Smooth muscle cell (in vitro differentiated cells): ENCODE measurements at regions not wholly inside any gene's neighbourhood (a gene's known extent, or its start where the extent isn't known, plus 50 kb on each side); places are given as distances from the start of the nearest gene placed in this dataset.
"Not testable (repeated sequence)": the region's sequence is repeated elsewhere in the genome, so short reads cannot be mapped to it uniquely, and the experiment has no call there.

Experiments
- DNase-seq: peaks from one replicate; lab custom pipeline; 2025; ENCODE audit not compliant: unreplicated experiment; lab: John Stamatoyannopoulos, UW
- H2AFZ ChIP-seq: fragments of 200-600 bp; sonication (generic); 2 replicates; pipeline ENCODE4 v1.6.0; 2016; ENCODE audit warnings: antibody characterized with exemption, low read depth, mild to moderate bottlenecking
- H3F3A ChIP-seq: fragments of 200-600 bp; sonication (generic); 2 replicates; pipeline ENCODE4 v1.6.0; 2017; ENCODE audit warnings: antibody characterized with exemption, low read depth
- H3K27ac ChIP-seq: fragments of 200-600 bp; sonication (generic); 2 replicates; pipeline ENCODE4 v1.5.1; 2016; ENCODE audit warnings: low read depth, mild to moderate bottlenecking
- H3K27me3 ChIP-seq: fragments of 200-600 bp; sonication (generic); 2 replicates; pipeline ENCODE4 v1.6.1; 2016; ENCODE audit warnings: low read depth, mild to moderate bottlenecking
- H3K36me3 ChIP-seq: fragments of 200-600 bp; sonication (generic); 2 replicates; pipeline ENCODE4 v1.5.1; 2016; ENCODE audit warnings: low read depth
- H3K4me1 ChIP-seq: fragments of 200-600 bp; sonication (generic); 2 replicates; pipeline ENCODE4 v1.5.1; 2016; ENCODE audit warnings: low read depth
- H3K4me2 ChIP-seq: fragments of 200-600 bp; sonication (generic); 2 replicates; pipeline ENCODE4 v1.6.0; 2016; ENCODE audit warnings: mild to moderate bottlenecking
- H3K4me3 ChIP-seq: fragments of 200-600 bp; sonication (generic); 2 replicates; pipeline ENCODE4 v1.5.1; 2016; ENCODE audit warnings: mild to moderate bottlenecking
- H3K79me2 ChIP-seq: fragments of 200-600 bp; sonication (generic); 2 replicates; pipeline ENCODE4 v1.6.0; 2016; ENCODE audit warnings: low read depth, mild to moderate bottlenecking
- H3K9ac ChIP-seq: fragments of 200-600 bp; sonication (generic); 2 replicates; pipeline ENCODE4 v1.6.0; 2016; ENCODE audit warnings: low read depth
- H3K9me3 ChIP-seq: fragments of 200-600 bp; sonication (generic); replicated peaks from 2 replicates; pipeline ENCODE4 v1.5.1; 2016; ENCODE audit warnings: low read depth
- H4K20me1 ChIP-seq: fragments of 200-600 bp; sonication (generic); 2 replicates; pipeline ENCODE4 v1.6.0; 2016; ENCODE audit warnings: low read depth
- CTCF ChIP-seq: fragments of 200-600 bp; sonication (generic); IDR thresholded peaks from 2 replicates; pipeline ENCODE4 v1.5.1; 2017; ENCODE audit warnings: borderline replicate concordance, mild to moderate bottlenecking, antibody characterized with exemption; ENCODE audit not compliant: insufficient read depth, poor library complexity, severe bottlenecking
- WGBS: methylation state at CpG from one replicate; pipeline ENCODE4 v1.1.7; 2016; ENCODE audit warnings: low lambda C conversion rate; 5-methylcytosine and 5-hydroxymethylcytosine counted together

DNA sequence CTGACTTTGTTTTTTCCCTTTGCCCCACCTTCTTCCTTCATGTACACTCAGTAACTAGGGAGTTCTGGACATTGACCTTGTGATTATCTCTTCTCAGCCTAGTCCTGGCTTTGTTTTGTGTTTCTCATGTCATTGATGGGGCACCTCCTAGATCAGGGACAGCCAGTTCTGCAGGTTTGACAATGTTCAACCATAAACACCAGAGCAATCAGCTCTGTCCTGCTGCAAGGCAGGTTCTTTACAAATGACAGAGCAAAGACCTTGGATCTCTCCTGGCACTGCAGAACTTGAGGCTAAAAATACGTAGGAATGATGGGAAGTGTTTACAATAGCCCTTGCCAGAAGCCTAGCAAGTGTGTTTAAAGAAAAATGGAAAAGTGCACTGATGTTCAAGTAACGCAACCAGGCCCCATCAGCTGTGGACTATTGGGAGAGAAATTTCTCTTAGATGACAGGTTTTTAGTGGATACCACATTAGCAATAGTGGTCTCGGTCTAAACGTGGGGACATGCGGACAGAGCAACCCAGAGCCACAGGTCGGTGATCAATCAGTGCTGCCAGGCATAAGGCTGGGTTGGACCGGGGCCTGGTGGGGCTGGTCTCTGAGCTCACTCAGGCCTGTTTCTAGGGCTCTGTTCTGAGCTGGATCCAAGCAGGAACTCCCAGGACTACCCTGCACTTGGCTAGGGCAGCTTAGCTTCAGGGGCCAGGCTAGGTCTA, 76.8 kb downstream of the SOWAHC start:
- H3K9ac ChIP-seq = no peak overlapping the region
- no peak for DNase-seq
- no peaks in the 10 kb centered on the region for H4K20me1 ChIP-seq
- peak overlapping the region; percentile 42 for H3K27ac ChIP-seq
- no peaks in the 10 kb centered on the region for H3K79me2 ChIP-seq
- no peak overlapping the region for H3K4me2 ChIP-seq
- WGBS = 38% methylated on average over 7 of the region's 7 CpGs
- no peaks in the 10 kb centered on the region for H3F3A ChIP-seq
- H3K36me3 ChIP-seq = no peaks in the 10 kb centered on the region
- H3K9me3 ChIP-seq = no peaks in the 10 kb centered on the region
- H3K4me1 ChIP-seq = peaks cover 4% of the 10 kb centered on the region
- no peak for TF ChIP-seq CTCF
- H3K4me3 ChIP-seq = no peak overlapping the region
- no peak overlapping the region for H2AFZ ChIP-seq
- H3K27me3 ChIP-seq = no peaks in the 10 kb centered on the region

DNA sequence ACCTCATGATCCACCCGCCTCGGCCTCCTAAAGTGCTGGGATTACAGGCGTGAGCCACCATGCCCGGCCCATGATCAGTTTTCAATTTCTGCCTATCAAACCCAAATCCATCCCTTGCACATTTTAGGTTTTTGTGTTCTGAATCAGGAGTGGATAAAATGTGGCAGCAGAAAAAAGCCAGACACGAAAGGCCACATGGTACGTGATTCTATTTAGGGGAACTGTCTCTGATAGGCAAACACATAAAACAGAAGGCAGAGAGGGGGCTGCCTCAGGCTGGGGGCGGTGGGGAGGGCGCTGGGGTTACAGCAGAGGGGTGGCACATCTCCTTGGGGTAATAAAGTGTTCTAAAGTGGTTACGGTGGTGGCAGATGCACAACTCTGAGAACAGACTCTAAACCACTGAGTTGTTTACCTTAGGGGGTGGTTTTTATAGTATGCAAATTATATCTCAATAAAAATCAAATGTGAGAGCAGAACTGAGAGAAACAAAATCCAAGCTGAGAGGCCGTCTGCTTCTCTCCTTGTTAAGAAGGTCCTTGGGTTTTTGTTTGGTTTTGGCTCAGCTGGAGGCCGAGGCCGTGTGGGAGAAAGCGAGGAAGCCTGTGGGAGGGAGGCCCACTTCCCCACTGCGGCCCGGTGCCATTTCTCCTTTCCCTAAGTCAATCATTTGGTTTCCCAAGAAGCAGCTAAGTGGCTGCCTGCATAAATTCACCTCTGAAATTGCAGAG, 78.0 kb downstream of the SOWAHC start:
- Histone ChIP-seq H4K20me1 (no peaks in the 10 kb centered on the region), H3K79me2 (no peaks in the 10 kb centered on the region), H3K27me3 (no peaks in the 10 kb centered on the region), H3K9ac (no peak overlapping the region), H3K4me2 (peak overlapping the region; percentile 74), H3K9me3 (no peaks in the 10 kb centered on the region), H3K4me3 (no peak overlapping the region), H3K4me1 (peaks cover 4% of the 10 kb centered on the region), H3K27ac (peak overlapping the region; percentile 57), H3F3A (no peaks in the 10 kb centered on the region), H2AFZ (peak overlapping the region; percentile 85), H3K36me3 (no peaks in the 10 kb centered on the region)
- WGBS = 35% methylated on average over 15 of the region's 15 CpGs
- no peak for DNase-seq
- TF ChIP-seq CTCF = no peak

DNA sequence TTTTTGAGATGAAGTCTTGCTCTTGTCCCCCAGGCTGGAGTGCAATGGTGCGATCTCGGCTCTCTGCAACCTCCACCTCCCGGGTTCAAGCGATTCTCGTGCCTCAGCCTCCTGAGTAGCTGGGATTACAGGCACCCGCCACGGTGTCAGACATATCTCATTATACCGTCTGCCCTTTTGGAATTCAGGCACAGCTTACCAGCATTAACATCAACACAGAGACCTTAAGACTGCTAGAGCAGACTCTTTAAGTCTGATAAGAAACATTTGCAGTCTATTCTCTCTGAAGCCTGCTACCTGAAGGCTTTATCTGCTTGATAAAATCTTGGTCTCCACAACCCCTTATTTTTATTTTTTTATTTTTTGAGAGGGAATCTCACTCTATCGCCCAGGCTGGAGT, 78.7 kb downstream of the SOWAHC start:
- not testable (repeated sequence) for H3K36me3 ChIP-seq, H3K4me1 ChIP-seq, H3K4me3 ChIP-seq, H3K79me2 ChIP-seq, H3K27me3 ChIP-seq, DNase-seq, H3K9me3 ChIP-seq, H4K20me1 ChIP-seq, H3F3A ChIP-seq, H3K9ac ChIP-seq
- WGBS = 40% methylated on average over 9 of the region's 9 CpGs
- Histone ChIP-seq H3K4me2 (peak overlapping the region; percentile 74), H2AFZ (peak overlapping the region; percentile 85), H3K27ac (peak overlapping the region; percentile 57)

GRCh38 chr2:109693292-109693691, 79.1 kb downstream of the SOWAHC start:
- not testable (repeated sequence) for H3F3A ChIP-seq, H3K9me3 ChIP-seq, H3K4me3 ChIP-seq, H4K20me1 ChIP-seq, H3K27me3 ChIP-seq, H3K4me2 ChIP-seq, DNase-seq, H3K4me1 ChIP-seq, H2AFZ ChIP-seq, H3K9ac ChIP-seq, H3K36me3 ChIP-seq, H3K79me2 ChIP-seq
- peak overlapping the region; percentile 57 for H3K27ac ChIP-seq
- 86% methylated on average over 8 of the region's 8 CpGs for WGBS
